ENCODE measurements at regions not wholly inside any gene's neighbourhood (a gene's known extent, or its start where the extent isn't known, plus 50 kb on each side); places are given as distances from the start of the nearest gene placed in this dataset.
"Not testable (repeated sequence)": the region's sequence is repeated elsewhere in the genome, so short reads cannot be mapped to it uniquely, and the experiment has no call there.

- TF ChIP-seq CTCF (IDR thresholded peaks at IDR 0.05; ENCODE audit: low read depth, low read length, missing control alignments) = no peak
- no peak overlapping the region for H3K4me3 ChIP-seq (replicated peaks; ENCODE audit: low read depth, low read length)
- no peak for DNase-seq (ENCODE audit: extremely low read depth, low read depth)
Measured at GRCh38 chr7:149605696-149606095, 108.1 kb upstream of the ZNF746 start.

GRCh38 chr7:149604521-149604920 is 106.9 kb upstream of the ZNF746 start:
- no peak for DNase-seq (ENCODE audit: extremely low read depth, low read depth)
- TF ChIP-seq CTCF (IDR thresholded peaks at IDR 0.05; ENCODE audit: low read depth, low read length, missing control alignments) = no peak
- no peak overlapping the region for H3K4me3 ChIP-seq (replicated peaks; ENCODE audit: low read depth, low read length)

DNA sequence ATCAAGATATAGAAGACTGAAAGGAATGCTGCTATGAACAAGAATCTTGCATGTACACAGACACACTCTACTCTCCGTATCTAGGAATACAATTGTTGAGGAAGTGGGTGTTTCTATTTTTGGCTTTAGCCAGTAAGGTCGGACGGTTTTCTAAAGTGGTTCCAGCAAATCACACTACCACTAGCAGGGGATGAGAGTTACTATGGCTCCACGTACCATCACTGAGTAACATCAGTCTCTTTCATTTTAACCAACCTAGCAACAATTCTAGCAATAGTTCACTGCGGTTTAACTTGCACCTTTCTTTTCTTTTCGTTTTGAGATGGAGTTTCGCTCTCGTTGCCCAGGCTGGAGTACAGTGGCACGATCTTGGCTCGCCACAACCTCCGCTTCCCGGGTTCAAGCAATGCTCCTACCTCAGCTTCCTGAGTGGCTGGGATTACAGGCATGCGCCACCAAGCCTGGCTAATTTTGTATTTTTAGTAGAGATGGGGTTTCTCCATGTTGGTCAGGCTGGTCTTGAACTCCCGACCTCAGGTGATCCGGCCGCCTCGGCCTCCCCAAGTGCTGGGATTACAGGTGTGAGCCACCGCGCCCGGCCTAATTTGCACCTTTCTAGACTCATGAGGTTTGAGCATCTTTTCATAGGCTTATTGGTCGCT is 103.2 kb upstream of the ZNF746 start:
- not testable (repeated sequence) for DNase-seq (ENCODE audit: extremely low read depth, low read depth); H3K4me3 ChIP-seq (replicated peaks; ENCODE audit: low read depth, low read length)

DNA sequence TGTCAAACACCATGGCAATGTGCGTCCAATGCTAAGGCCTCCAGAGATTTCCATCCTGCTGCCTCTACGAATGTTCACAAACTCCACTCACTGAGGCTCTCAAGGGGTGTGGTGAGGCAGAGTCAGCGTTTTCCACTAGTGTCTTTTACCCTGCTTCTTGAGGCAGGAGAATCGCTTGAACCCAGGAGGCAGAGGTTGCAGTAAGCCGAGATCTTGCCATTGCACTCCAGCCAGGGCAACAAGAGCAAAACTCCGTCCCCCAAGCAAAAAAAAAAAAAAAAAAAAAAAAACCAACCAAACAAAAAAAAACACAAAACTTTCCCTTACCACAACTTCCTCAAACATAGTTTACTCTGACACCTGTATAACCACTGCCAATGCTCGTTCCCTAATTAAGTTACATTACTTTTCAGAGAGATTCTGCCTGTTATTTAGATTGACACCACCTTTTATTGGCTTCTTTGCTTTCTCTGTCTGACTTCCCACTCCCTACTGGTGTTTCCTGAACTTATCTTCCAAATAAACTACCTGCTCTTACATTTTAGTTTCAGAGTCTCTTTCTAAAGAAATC is 102.1 kb upstream of the ZNF746 start:
- H3K4me3 ChIP-seq (replicated peaks; ENCODE audit: low read depth, low read length) = no peak overlapping the region
- TF ChIP-seq CTCF (IDR thresholded peaks at IDR 0.05; ENCODE audit: low read depth, low read length, missing control alignments) = no peak
- DNase-seq (ENCODE audit: extremely low read depth, low read depth) = no peak

GRCh38 chr7:149598721-149599308 is 101.2 kb upstream of the ZNF746 start:
- no peak overlapping the region for H3K4me3 ChIP-seq (replicated peaks; ENCODE audit: low read depth, low read length)
- TF ChIP-seq CTCF (IDR thresholded peaks at IDR 0.05; ENCODE audit: low read depth, low read length, missing control alignments) = peak; percentile 49
- DNase-seq (ENCODE audit: extremely low read depth, low read depth) = no peak

GRCh38 chr7:149597789-149598188 is 100.2 kb upstream of the ZNF746 start:
- not testable (repeated sequence) for H3K4me3 ChIP-seq (replicated peaks; ENCODE audit: low read depth, low read length); DNase-seq (ENCODE audit: extremely low read depth, low read depth)

- H3K4me3 ChIP-seq (replicated peaks; ENCODE audit: low read depth, low read length) = no peak overlapping the region
- no peak for TF ChIP-seq CTCF (IDR thresholded peaks at IDR 0.05; ENCODE audit: low read depth, low read length, missing control alignments)
- no peak for DNase-seq (ENCODE audit: extremely low read depth, low read depth)
Measured at GRCh38 chr7:149595541-149595940, 97.9 kb upstream of the ZNF746 start.

- no peak overlapping the region for H3K4me3 ChIP-seq (replicated peaks; ENCODE audit: low read depth, low read length)
- no peak for TF ChIP-seq CTCF (IDR thresholded peaks at IDR 0.05; ENCODE audit: low read depth, low read length, missing control alignments)
- DNase-seq (ENCODE audit: extremely low read depth, low read depth) = no peak
Measured at GRCh38 chr7:149595078-149595477, 97.5 kb upstream of the ZNF746 start.

All from HFF-Myc (cell line).